ENCODE measurements at regions not wholly inside any gene's neighbourhood (a gene's known extent, or its start where the extent isn't known, plus 50 kb on each side); places are given as distances from the start of the nearest gene placed in this dataset.

DNA sequence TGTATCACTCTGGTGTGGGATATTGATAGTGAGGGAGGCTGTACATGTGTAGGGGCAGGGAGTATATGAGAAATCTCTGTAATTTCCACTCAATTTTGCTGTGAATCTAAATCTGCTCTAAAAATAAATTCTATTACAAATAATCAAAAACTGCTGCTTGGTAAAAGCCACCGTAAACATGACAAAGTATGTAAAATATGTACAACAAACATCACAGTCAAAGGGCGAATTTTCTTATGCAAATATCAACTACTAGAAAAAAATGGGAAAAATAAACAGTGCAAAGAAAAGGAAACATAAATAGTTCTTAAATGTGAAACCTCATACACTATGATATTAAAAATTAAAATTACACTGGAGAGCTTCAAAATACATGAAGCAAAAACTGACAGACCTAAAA, 105.1 kb upstream of the DCLK2 start:
- no peak for ATAC-seq
- Histone ChIP-seq H4K20me1 (ENCODE audit: insufficient read depth, low read length) (no peaks in the 10 kb centered on the region), H3K4me2 (ENCODE audit: low read depth, low read length) (no peak overlapping the region), H3K4me3 (replicated peaks in 1 of 3; ENCODE audit: insufficient read depth in 1 of 3, low read depth in 2 of 3, low read length in 3 of 3) (no peak overlapping the region), H2AFZ (ENCODE audit: low read length) (no peak overlapping the region), H3K36me3 (replicated peaks in 1 of 2; ENCODE audit: control insufficient read depth in 1 of 2, insufficient read depth in 2 of 2, low read length in 2 of 2) (no peaks in the 10 kb centered on the region), H3K9ac (ENCODE audit: insufficient read depth, low read depth, low read length) (no peak overlapping the region), H3K9me3 (ENCODE audit: low read length) (no peaks in the 10 kb centered on the region), H3K27ac (ENCODE audit: extremely low read length, insufficient read depth, low read length) (no peak overlapping the region), H3K79me2 (ENCODE audit: insufficient read depth, low read length) (no peaks in the 10 kb centered on the region), H3K27me3 (ENCODE audit: control insufficient read depth in 1 of 2, insufficient read depth in 2 of 2, low read length in 2 of 2) (no peaks in the 10 kb centered on the region; a peak in 1 of 5 replicates), H3K4me1 (ENCODE audit: insufficient read depth, low read length) (no peaks in the 10 kb centered on the region)
- ChIA-PET CTCF (ENCODE audit: low intra/inter-chr PET ratio, low total read pairs) (no interaction called here), POLR2A (no interaction called here)
- DNase-seq (ENCODE audit: low spot score): no peak
- in situ Hi-C loops (cut with HindIII; ENCODE audit: extremely low pct_ligation_motif_present, low pct_unique_long_range_greater_than_20kb) (no loop called here), intact Hi-C loops (cut with micrococcal nuclease; ENCODE audit: unreplicated experiment) (no loop called here)
- FAIRE-seq: no peak
- no TSS peak for BruUV-seq (replicated peaks)
- TF ChIP-seq ZNF644 (CRISPR knock-in tag; IDR thresholded peaks at IDR 0.05; ENCODE audit: low read depth) (no peak), JUND (CRISPR knock-in tag; IDR thresholded peaks at IDR 0.05) (no peak), NFE2 (CRISPR knock-in tag; IDR thresholded peaks at IDR 0.05) (no peak), FOXP1 (IDR thresholded peaks at IDR 0.05) (no peak), FOXP1 (CRISPR knock-in tag; IDR thresholded peaks at IDR 0.05) (no peak), ADNP (CRISPR knock-in tag; IDR thresholded peaks at IDR 0.05) (no peak), POLR2AphosphoS5 (IDR thresholded peaks at IDR 0.05; ENCODE audit: low read depth, low read length) (no peak), TGIF2 (CRISPR knock-in tag; IDR thresholded peaks at IDR 0.05) (no peak), ZNF878 (CRISPR knock-in tag; IDR thresholded peaks at IDR 0.05) (no peak), KDM1A (CRISPR knock-in tag; IDR thresholded peaks at IDR 0.05) (no peak), ZNF235 (CRISPR knock-in tag; IDR thresholded peaks at IDR 0.05; ENCODE audit: borderline replicate concordance) (no peak), ZBTB49 (CRISPR knock-in tag; IDR thresholded peaks at IDR 0.05; ENCODE audit: borderline replicate concordance) (no peak), ZNF24 (IDR thresholded peaks at IDR 0.05) (no peak)
- TF ChIP-seq, protein P1, sequence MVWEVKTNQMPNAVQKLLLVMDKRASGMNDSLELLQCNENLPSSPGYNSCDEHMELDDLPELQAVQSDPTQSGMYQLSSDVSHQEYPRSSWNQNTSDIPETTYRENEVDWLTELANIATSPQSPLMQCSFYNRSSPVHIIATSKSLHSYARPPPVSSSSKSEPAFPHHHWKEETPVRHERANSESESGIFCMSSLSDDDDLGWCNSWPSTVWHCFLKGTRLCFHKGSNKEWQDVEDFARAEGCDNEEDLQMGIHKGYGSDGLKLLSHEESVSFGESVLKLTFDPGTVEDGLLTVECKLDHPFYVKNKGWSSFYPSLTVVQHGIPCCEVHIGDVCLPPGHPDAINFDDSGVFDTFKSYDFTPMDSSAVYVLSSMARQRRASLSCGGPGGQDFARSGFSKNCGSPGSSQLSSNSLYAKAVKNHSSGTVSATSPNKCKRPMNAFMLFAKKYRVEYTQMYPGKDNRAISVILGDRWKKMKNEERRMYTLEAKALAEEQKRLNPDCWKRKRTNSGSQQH (CRISPR knock-in tag; IDR thresholded peaks at IDR 0.05; ENCODE audit: low read depth): no peak
- TF ChIP-seq, protein P2, sequence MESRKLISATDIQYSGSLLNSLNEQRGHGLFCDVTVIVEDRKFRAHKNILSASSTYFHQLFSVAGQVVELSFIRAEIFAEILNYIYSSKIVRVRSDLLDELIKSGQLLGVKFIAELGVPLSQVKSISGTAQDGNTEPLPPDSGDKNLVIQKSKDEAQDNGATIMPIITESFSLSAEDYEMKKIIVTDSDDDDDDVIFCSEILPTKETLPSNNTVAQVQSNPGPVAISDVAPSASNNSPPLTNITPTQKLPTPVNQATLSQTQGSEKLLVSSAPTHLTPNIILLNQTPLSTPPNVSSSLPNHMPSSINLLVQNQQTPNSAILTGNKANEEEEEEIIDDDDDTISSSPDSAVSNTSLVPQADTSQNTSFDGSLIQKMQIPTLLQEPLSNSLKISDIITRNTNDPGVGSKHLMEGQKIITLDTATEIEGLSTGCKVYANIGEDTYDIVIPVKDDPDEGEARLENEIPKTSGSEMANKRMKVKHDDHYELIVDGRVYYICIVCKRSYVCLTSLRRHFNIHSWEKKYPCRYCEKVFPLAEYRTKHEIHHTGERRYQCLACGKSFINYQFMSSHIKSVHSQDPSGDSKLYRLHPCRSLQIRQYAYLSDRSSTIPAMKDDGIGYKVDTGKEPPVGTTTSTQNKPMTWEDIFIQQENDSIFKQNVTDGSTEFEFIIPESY (CRISPR knock-in tag; IDR thresholded peaks at IDR 0.05): no peak
- TF ChIP-seq, protein P3, sequence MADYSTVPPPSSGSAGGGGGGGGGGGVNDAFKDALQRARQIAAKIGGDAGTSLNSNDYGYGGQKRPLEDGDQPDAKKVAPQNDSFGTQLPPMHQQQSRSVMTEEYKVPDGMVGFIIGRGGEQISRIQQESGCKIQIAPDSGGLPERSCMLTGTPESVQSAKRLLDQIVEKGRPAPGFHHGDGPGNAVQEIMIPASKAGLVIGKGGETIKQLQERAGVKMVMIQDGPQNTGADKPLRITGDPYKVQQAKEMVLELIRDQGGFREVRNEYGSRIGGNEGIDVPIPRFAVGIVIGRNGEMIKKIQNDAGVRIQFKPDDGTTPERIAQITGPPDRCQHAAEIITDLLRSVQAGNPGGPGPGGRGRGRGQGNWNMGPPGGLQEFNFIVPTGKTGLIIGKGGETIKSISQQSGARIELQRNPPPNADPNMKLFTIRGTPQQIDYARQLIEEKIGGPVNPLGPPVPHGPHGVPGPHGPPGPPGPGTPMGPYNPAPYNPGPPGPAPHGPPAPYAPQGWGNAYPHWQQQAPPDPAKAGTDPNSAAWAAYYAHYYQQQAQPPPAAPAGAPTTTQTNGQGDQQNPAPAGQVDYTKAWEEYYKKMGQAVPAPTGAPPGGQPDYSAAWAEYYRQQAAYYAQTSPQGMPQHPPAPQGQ (CRISPR knock-in tag; IDR thresholded peaks at IDR 0.05; ENCODE audit: borderline replicate concordance): no peak
- TF ChIP-seq, protein P4, sequence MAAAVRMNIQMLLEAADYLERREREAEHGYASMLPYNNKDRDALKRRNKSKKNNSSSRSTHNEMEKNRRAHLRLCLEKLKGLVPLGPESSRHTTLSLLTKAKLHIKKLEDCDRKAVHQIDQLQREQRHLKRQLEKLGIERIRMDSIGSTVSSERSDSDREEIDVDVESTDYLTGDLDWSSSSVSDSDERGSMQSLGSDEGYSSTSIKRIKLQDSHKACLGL (CRISPR knock-in tag; IDR thresholded peaks at IDR 0.05): no peak
- WGBS (ENCODE audit: low lambda C conversion rate): 1% methylated on average over 2 of the region's 2 CpGs
